ENCODE measurements at regions not wholly inside any gene's neighbourhood (a gene's known extent, or its start where the extent isn't known, plus 50 kb on each side); places are given as distances from the start of the nearest gene placed in this dataset. TPM values are rescaled to one million over a fixed set of nuclear protein-coding genes. Genes with fewer than 3 reads are reported as not detected.
"Not testable (repeated sequence)": the region's sequence is repeated elsewhere in the genome, so short reads cannot be mapped to it uniquely, and the experiment has no call there.

DNA sequence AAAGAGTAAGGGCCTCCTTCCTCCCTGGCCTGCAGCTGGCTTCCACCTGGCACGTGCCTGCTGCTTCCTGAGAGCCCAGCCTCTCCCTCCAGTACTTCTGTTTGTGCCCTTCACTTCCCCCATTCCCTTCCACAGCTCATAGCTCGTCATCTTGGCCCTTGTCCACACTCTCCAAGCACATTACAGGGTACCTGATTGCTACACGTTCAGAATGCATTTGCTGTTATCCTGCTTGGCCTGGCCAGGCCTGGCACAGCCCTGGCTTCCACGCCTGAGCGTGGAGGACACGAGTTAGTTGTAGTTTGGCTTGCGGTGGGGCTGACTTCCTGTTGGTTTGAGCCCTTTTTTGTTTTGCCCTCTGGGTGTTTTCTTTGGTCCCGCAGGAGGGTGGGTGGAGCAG, 197.2 kb upstream of the TP53TG3 start:
- DNase-seq (ENCODE audit: low read depth); H3K4me3 ChIP-seq (ENCODE audit: low read depth, low read length): not testable (repeated sequence)

GRCh38 chr16:32870628-32871027, 194.7 kb upstream of the TP53TG3 start:
- not testable (repeated sequence) for DNase-seq (ENCODE audit: low read depth); H3K4me3 ChIP-seq (ENCODE audit: low read depth, low read length)

DNA sequence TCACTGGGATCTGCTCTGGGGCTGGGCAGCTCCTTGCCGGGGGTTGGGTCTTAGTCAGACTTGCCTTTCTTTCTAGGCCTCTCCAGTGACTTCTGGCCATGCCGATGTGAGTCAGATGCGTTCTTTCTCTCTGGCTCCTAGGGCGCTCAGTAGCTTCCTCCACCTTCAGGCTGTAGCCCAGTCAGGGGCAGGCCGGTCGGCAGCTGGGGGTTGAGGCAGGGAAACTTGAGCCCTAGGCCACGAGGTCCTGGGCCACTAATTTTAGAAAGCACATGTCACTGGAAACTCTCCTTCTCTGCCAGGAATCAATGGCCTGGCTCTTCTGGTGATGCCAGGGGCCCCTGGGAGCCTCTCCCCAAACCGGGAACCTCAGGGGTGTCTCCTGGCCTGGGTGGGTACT, 192.4 kb upstream of the TP53TG3 start:
- H3K4me3 ChIP-seq (ENCODE audit: low read depth, low read length); DNase-seq (ENCODE audit: low read depth): not testable (repeated sequence)

DNA sequence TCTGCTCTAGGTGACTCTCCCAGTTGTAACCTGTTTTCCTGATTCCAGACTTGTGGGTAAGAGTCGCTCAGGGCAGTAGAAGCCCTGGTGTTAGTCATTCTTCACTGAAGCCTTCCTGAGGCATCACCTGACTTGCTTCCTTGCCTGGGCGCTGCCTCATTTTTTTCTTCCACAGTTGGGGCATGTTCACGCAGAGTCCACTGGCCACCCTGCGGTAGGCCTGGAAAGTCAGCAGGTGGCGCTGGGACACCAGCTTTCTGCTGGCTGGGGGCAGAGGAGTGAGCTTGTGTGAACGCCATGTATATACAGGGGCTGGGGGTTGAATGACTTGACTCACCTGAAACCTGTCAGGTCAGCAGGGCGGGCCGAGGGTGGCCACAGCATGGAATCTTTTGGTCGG, 189.3 kb upstream of the TP53TG3 start:
- H3K4me3 ChIP-seq (ENCODE audit: low read depth, low read length); DNase-seq (ENCODE audit: low read depth): not testable (repeated sequence)

GRCh38 chr16:32861476-32862201, 185.7 kb upstream of the TP53TG3 start:
- DNase-seq (ENCODE audit: low read depth); H3K4me3 ChIP-seq (ENCODE audit: low read depth, low read length): not testable (repeated sequence)

DNA sequence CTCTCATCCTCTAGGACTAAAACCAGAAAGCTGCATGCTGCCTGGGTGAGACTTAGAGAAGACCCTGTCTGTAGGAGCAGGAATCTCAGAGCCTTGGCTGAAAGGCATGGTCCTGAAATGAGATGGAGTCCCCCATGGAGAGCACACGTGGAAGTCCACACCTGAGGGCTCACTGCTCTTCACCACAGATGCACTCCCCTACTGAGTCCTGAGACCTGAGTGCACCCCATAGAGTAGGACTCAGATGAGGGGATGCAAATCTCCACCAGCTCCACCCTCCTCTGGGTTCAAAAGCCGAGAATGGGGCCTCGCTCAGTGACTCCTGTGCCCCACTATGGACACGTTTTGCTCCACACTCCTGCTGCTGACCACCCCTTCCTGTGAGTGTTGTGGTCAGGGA, 171.4 kb upstream of the TP53TG3 start:
- not testable (repeated sequence) for H3K4me3 ChIP-seq (ENCODE audit: low read depth, low read length); DNase-seq (ENCODE audit: low read depth)

GRCh38 chr16:32845572-32845971, 169.6 kb upstream of the TP53TG3 start:
- H3K4me3 ChIP-seq (ENCODE audit: low read depth, low read length); DNase-seq (ENCODE audit: low read depth): not testable (repeated sequence)

GRCh38 chr16:32842844-32843243, 166.9 kb upstream of the TP53TG3 start:
- not testable (repeated sequence) for DNase-seq (ENCODE audit: low read depth); H3K4me3 ChIP-seq (ENCODE audit: low read depth, low read length)

DNA sequence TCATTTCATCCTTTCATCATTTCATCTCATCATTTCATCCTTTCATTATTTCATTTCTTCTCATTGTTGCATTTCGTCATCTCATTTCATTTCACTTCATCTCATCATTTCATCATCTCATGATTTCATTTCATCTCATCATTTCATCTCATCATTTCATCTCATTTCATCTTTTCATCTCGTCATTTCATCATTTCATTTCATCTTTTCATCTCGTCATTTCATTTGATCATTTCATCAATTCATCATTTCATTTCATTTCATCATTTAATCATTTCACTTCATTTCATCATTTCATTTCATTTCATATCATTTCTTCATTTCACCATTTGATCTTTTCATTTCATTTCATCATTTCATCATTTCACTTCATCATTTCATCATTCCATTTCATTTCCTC, 131.3 kb upstream of the TP53TG3 start:
- DNase-seq (ENCODE audit: low read depth); H3K4me3 ChIP-seq (ENCODE audit: low read depth, low read length): not testable (repeated sequence)

GRCh38 chr16:32805639-32806038, 129.7 kb upstream of the TP53TG3 start:
- DNase-seq (ENCODE audit: low read depth); H3K4me3 ChIP-seq (ENCODE audit: low read depth, low read length): not testable (repeated sequence)

Small RNA genes lying in the stretch of these regions (small RNA-seq; reads per million reads assigned to genes)
- gene AC137761.2 (not detected), gene AC142086.2 (not detected)

All from fibroblast of villous mesenchyme (primary cell).